PC-3 (cell line): ENCODE measurements at regions not wholly inside any gene's neighbourhood (a gene's known extent, or its start where the extent isn't known, plus 50 kb on each side); places are given as distances from the start of the nearest gene placed in this dataset.

Experiments used
- ATAC-seq: fragments of 200-7000 bp; cut with Tn5 transposase; 2 replicates; pipeline ENCODE4 v1.9.1; 2020; ENCODE audit warnings: mild to moderate bottlenecking, moderate library complexity
- BruUV-seq: library from RNA; stranded (reverse); fragments of 400-500 nt; replicated peaks from 2 replicates; lab custom pipeline; 2021; lab: Mats Ljungman, UMichigan
- CTCF ChIA-PET: fragments of 300-600 bp; sonication (Branson Sonifier 250); formaldehyde crosslinking; loops from one replicate; lab custom pipeline; 2022; ENCODE audit warnings: antibody characterized with exemption; lab: Charles Lee
- POLR2A ChIA-PET: fragments of 300-600 bp; sonication (Branson Sonifier 250); formaldehyde crosslinking; loops from one replicate; lab custom pipeline; 2022; ENCODE audit warnings: antibody characterized with exemption; ENCODE audit not compliant: unreplicated experiment; lab: Charles Lee
- DNase-seq: peaks from one replicate; pipeline ENCODE4 v3.0.0-alpha.2; 2015
- H2AFZ ChIP-seq: fragments of 300-600 bp; sonication (generic); 2 replicates; pipeline ENCODE4 v1.6.0; 2016; ENCODE audit warnings: antibody characterized with exemption, low read length
- H3F3A ChIP-seq: fragments of 300-600 bp; sonication (generic); one replicate; pipeline ENCODE4 v1.6.0; 2017; ENCODE audit warnings: antibody characterized with exemption, low read length, control low read depth, mild to moderate bottlenecking; ENCODE audit not compliant: unreplicated experiment
- H3K27ac ChIP-seq: fragments of 300-600 bp; sonication (generic); 2 replicates; pipeline ENCODE4 v1.5.1; 2016; ENCODE audit warnings: mild to moderate bottlenecking, low read length
- H3K27me3 ChIP-seq: fragments of 300-600 bp; sonication (generic); 2 replicates; pipeline ENCODE4 v1.6.1; 2016; ENCODE audit warnings: low read length, mixed read lengths
- H3K36me3 ChIP-seq: fragments of 300-600 bp; sonication (generic); 2 replicates; pipeline ENCODE4 v1.6.1; 2016; ENCODE audit warnings: low read depth, mixed run types, low read length, mixed read lengths
- H3K4me1 ChIP-seq: fragments of 300-600 bp; sonication (generic); 2 replicates; pipeline ENCODE4 v1.5.1; 2016; ENCODE audit warnings: low read length; ENCODE audit not compliant: insufficient read depth
- H3K4me2 ChIP-seq: fragments of 300-600 bp; sonication (generic); 2 replicates; pipeline ENCODE4 v1.6.0; 2016; ENCODE audit warnings: low read length
- H3K4me3 ChIP-seq: fragments of 300-600 bp; sonication (generic); 2 replicates; pipeline ENCODE4 v1.5.1; 2016; ENCODE audit warnings: mild to moderate bottlenecking, low read length, mixed read lengths
- H3K79me2 ChIP-seq: fragments of 300-600 bp; sonication (generic); 2 replicates; pipeline ENCODE4 v1.6.1; 2017; ENCODE audit warnings: low read length, mixed read lengths
- H3K9ac ChIP-seq: fragments of 300-600 bp; sonication (generic); 2 replicates; pipeline ENCODE4 v1.6.0; 2016; ENCODE audit warnings: mild to moderate bottlenecking, low read length
- H3K9me2 ChIP-seq: fragments of 300-600 bp; sonication (generic); replicated peaks from 2 replicates; pipeline ENCODE4 v1.6.1; 2016; ENCODE audit warnings: mixed run types, low read length, mixed read lengths
- H3K9me3 ChIP-seq: fragments of 300-600 bp; sonication (generic); 2 replicates; pipeline ENCODE4 v1.6.1; 2016; ENCODE audit warnings: low read length, mixed read lengths
- H4K20me1 ChIP-seq: fragments of 300-600 bp; sonication (generic); 2 replicates; pipeline ENCODE4 v1.6.1; 2016; ENCODE audit warnings: low read length, mixed read lengths
- CTCF ChIP-seq: fragments of 300-600 bp; sonication (generic); conservative IDR thresholded peaks from 2 replicates; pipeline ENCODE4 v1.5.1; 2017; ENCODE audit warnings: antibody characterized with exemption, low read depth, mild to moderate bottlenecking, low read length
- EZH2 ChIP-seq: fragments of 300-600 bp; sonication (generic); IDR thresholded peaks from one replicate; pipeline ENCODE4 v1.6.1; 2017; ENCODE audit warnings: antibody characterized with exemption, mild to moderate bottlenecking, low read length; ENCODE audit not compliant: unreplicated experiment
- EZH2phosphoT487 ChIP-seq: fragments of 300-600 bp; sonication (generic); IDR thresholded peaks from 2 replicates; pipeline ENCODE4 v1.6.1; 2018; ENCODE audit warnings: mild to moderate bottlenecking, antibody characterized with exemption, low read length, borderline replicate concordance
- intact Hi-C: fragments of 100-400 bp; cut with micrococcal nuclease; formaldehyde crosslinking; loops from 2 replicates; pipeline ENCODE4 v1.9.0; 2023

DNA sequence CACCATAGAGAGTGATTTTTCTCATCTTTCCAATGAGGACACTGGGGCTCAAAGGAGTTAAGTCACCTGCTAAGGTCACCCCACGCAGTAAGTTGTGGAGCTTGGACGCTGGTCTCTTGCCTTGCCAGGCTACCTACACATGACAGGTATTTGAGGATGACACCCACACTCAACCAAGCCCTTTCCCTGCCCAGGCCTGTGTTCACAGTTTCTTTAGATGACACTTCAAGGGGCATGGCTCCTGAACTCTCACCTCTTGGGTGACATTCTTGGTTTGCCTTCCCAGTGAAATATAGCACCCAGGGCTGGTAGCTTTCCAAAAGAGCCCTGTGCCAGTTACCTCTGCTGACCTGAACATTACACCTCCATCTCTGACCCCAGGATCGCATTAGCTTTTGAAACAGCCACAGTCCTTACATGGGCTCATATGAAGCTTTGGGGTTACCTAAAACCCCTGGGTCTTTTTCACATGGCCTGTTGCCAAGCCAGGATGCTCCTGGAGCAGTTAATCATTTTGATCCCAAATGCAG, 148.0 kb downstream of the RPLP1 start:
- Histone ChIP-seq H3K4me2 (no peak overlapping the region), H3K9me2 (no peaks in the 10 kb centered on the region), H3K36me3 (no peaks in the 10 kb centered on the region), H3K79me2 (no peaks in the 10 kb centered on the region), H4K20me1 (no peaks in the 10 kb centered on the region), H3K4me3 (no peak overlapping the region), H3K27me3 (no peaks in the 10 kb centered on the region), H3K9me3 (no peaks in the 10 kb centered on the region), H3K27ac (no peak overlapping the region), H2AFZ (no peak overlapping the region), H3F3A (no peaks in the 10 kb centered on the region), H3K4me1 (peaks cover 12% of the 10 kb centered on the region), H3K9ac (no peak overlapping the region)
- ATAC-seq = no peak
- DNase-seq = no peak
- TF ChIP-seq CTCF (no peak), EZH2phosphoT487 (no peak), EZH2 (no peak)
- intact Hi-C loops = no loop called here
- no TSS peak for BruUV-seq
- ChIA-PET POLR2A (no interaction called here), CTCF (no interaction called here)

DNA sequence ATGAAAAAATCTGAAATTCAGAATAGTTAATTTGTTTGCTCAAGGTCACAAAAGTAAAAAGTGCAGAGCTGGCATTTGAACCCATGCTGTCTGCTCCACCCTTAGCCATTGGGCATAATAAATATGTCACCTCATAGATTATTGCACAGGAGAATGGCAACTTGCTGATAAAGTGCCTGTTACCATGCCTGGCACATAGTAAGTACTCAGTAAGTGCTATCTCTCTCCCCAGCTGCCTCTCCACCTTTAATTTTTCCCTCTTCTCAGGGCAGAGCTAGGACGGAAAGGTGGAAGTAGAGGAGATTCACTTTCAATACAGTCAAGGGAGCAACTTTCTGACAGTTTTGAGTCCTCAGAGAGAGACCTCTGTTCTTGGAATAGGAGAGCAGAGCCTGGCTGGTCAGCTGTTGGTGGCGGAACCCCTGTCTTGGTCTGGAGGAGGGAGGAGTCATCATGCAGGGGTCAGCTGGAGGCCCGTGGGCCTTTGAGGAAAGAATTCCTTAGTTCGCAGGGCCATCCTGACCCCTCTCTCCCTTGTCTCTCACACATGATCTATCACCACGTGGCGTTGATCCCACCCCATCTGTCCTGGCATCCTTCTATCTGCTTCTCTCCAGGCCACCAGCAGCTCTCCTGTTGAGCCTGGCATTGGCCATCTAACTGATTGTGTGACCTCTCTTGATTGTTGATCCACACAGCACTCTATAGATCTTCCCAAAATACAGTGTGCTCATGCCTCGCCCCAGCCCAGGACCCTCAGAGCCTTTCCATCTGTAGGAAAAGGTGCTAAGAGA, 149.3 kb downstream of the RPLP1 start:
- DNase-seq (no peak), ATAC-seq (no peak)
- H2AFZ ChIP-seq = no peak overlapping the region
- no peak overlapping the region for H3K4me3 ChIP-seq
- no peak overlapping the region for H3K27ac ChIP-seq
- H3K36me3 ChIP-seq = no peaks in the 10 kb centered on the region
- H3K9me3 ChIP-seq = no peaks in the 10 kb centered on the region
- TF ChIP-seq EZH2phosphoT487 (no peak), CTCF (no peak), EZH2 (no peak)
- no peaks in the 10 kb centered on the region for H3F3A ChIP-seq
- intact Hi-C loops = no loop called here
- H3K79me2 ChIP-seq = no peaks in the 10 kb centered on the region
- no peak overlapping the region for H3K4me2 ChIP-seq
- BruUV-seq = no TSS peak
- H3K9ac ChIP-seq = no peak overlapping the region
- peaks cover 7% of the 10 kb centered on the region for H3K4me1 ChIP-seq
- ChIA-PET CTCF (no interaction called here), POLR2A (no interaction called here)
- H3K9me2 ChIP-seq = no peaks in the 10 kb centered on the region
- H4K20me1 ChIP-seq = no peaks in the 10 kb centered on the region
- no peaks in the 10 kb centered on the region for H3K27me3 ChIP-seq

GRCh38 chr15:69602921-69603320, 150.3 kb downstream of the RPLP1 start:
- intact Hi-C loops = no loop called here
- ChIA-PET POLR2A (no interaction called here), CTCF (interaction anchor here (0.7 kb wide), 1 partner anchor 46 kb away, joined by 4 read pairs; no protein-coding TSS in a partner anchor)
- Histone ChIP-seq H3K4me3 (no peak overlapping the region), H3K9me3 (no peaks in the 10 kb centered on the region), H3K4me1 (peaks cover 7% of the 10 kb centered on the region), H3K27ac (no peak overlapping the region), H3K9me2 (no peaks in the 10 kb centered on the region), H3K9ac (no peak overlapping the region), H3K79me2 (no peaks in the 10 kb centered on the region), H2AFZ (no peak overlapping the region), H3F3A (no peaks in the 10 kb centered on the region), H3K4me2 (no peak overlapping the region), H4K20me1 (no peaks in the 10 kb centered on the region), H3K36me3 (no peaks in the 10 kb centered on the region), H3K27me3 (no peaks in the 10 kb centered on the region)
- DNase-seq (no peak), ATAC-seq (no peak)
- BruUV-seq = no TSS peak
- TF ChIP-seq EZH2phosphoT487 (no peak), CTCF (no peak), EZH2 (no peak)
